GM18520 (cell line): ENCODE measurements at regions not wholly inside any gene's neighbourhood (a gene's known extent, or its start where the extent isn't known, plus 50 kb on each side); places are given as distances from the start of the nearest gene placed in this dataset.
A peak's percentile ranks its signal among the peaks of the same experiment; 100 is the strongest.

Source experiments
- ATAC-seq: cut with Tn5 transposase; IDR thresholded peaks from one replicate; pipeline ENCODE4 v1.9.1; 2021; ENCODE audit not compliant: unreplicated experiment

DNA sequence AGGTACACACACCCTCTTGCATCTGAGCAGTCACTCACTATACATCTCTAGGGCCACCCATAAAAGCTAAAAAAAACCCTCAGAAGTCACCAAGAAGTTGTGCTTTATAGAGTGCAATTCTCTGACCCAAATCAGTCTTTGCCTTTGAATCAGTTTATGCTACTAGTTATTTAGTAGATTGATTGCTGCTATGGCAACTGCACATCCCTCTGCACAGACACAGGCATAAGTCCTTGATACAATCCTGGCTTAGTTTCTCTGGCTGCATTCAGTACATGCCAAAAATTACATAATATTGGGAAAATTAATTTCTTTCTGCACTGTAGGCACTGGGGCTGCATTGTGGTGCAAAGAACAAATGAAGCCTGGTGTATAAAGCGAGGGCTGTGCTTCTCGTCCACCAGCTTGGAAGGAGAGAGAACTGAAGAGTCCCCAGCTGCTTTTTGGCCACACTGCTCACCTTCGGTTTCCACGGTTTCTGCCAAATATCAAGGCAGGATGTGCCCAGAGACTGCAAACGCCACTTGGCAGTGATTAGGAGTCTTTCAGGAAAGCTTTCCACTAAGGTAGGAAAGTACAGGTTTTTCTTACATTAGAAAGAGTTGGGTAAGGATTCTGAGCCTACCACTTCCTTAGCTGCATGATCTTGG is 258.4 kb downstream of the ELAVL2 start:
- ATAC-seq: no peak

DNA sequence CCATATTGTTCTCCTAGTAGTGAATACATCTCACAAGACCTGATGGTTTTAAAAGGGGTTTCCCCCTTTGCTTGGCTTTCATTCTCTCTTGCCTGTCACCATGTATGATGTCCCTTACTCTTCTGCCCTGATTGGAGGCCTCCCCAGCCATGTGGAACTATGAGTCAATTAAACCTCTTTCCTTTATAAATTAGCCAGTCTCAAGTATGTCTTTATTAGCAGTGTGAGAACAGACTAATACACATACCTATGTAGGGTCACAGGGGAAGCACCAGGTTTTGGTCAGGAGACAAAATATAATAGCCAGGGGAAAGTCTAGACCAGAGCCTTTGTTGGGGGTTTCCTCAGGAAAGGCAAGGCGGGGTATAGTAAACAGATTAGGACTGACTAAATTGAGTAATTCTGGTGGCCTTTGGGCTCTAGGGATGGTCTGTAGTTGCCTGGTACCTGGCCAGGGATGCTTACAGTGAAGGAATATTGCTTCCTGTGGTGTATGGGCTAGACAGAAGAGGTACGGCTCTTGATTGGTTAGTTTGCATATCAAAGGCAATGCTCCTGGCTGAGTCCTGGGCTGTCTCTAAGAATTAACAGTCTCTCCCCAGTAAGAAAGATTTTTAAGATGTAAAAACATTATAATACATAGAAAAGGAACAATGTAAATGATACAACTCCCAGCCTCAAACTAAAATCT is 254.5 kb downstream of the ELAVL2 start:
- peak; percentile 52 for ATAC-seq

DNA sequence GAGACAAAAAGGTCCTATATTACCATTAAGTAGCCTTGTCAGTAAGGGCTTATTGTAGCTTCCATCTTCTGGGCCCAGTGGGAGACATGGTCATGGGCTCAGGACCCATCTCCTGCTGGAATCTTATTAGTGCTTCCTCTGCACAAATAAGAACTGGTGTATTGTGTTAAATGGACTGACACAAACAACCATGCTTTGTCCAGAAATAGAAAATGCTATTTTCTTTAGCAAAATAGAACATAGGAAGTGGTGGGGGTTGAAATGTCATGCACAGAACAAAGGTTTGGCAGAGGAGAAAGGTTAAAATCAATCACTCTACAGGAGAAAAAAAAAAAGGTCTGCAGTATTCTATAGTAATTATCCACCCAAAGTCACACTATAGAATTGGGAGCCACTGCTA is 252.2 kb downstream of the ELAVL2 start:
- no peak for ATAC-seq

DNA sequence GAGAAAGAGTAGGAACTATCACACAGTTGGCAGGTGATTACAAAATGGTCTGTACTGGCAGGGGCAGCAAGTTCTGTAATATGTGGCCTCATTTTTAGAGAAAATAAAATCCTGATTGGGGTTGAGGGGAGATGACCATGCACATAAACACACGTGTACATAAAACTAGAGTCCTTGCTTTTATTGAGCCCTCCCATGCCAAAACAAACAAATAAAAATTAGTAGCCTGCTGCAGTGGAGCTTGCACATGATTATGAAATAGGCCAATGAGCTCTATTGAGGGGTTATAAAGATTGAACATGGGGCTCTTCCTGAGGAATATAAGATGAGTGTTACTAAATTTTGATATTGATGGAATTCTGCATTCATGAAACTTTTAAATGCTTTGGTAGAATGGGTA is 248.4 kb downstream of the ELAVL2 start:
- ATAC-seq: no peak

DNA sequence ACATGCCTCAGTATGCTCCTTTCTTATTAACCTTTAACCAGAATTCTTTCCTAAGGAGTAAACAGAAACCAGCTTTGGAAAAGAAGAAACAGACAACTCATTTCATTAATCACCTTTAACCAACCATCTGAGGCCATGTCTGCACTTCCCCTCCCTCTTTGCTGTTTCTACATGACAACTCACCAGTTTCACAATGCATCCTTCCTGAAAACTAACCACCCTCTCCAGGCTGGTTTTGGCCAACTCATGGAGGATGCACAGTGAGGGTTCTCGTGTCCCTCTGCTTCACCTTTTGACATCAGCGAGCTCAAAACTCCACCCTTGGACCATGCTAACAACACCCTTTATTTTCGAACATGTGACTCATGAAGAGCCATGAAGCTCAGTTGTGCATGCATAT is 244.1 kb downstream of the ELAVL2 start:
- ATAC-seq: no peak

DNA sequence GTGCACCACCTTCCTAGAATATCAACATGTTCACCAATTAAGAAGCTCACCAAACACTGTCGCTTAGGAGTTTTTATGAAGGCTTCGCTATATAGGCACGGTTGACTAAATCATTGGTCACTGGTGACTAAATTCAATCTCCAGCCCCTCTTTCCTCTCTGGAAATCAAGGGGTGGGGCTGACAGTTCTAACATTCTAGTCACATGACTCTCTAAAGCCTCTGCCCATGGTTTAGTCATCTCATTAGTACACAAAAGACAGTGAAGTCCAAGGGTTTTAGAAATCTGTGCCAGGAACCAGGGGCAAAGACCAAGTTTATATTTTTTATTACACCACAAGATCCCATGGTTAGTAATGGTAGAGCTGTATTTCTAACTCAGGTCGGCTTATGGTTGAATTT is 243.2 kb downstream of the ELAVL2 start:
- ATAC-seq: no peak

DNA sequence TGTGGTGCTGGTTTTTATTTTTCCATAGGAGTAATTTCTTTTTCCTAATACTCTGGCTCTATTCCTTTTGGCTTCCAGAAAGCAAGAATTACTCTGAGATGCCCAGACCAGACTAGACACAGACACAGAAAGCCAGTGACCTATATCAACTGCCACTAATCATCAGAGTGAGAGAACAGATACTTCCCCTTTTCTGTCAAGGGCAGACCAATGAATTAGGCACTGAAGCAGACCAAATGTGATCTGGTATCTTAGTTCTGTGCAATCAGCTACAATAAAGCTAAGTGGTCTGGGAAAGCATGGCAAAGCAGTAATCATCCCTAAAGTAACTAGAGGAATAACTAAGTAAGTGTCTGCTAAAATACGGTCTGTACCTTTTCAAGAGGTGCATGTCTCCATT is 239.1 kb downstream of the ELAVL2 start:
- no peak for ATAC-seq

DNA sequence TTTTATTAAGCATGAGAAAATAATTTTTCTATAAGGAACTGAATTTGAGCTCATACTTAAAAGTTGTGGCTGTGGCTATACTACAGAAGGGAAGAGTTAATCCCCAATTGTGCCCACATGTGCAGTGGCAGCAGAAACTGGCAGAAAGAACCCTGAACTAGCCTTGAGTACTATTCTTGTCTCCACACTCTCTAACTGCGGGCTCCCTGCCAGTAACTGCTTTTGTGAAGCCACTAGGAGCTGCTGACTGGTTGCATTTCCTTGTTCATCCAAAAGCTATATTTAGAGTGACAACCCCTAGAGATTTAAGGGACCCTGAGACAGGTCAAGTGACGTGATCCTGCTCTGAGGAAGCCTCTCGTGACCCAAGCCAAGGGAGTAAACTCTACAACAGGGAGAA is 238.6 kb downstream of the ELAVL2 start:
- no peak for ATAC-seq

DNA sequence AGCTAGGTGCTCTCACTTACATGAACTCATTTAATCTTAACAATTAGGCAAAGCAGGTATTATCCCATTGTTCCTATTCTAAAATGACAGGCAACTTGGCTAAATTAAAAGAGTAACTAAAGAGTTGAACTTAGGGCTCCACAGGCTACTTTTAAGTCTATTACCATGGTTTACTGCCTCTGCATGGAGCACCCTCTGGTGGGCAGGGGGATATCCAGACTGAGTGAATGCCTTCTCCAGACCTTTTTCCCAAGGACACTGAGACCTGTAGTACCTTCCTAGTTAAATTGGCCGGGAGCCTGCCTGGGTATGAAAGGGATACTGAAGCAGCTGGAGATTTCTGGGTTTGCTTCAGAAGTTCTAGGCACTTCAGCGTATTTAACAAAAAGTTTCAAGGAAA is 238.1 kb downstream of the ELAVL2 start:
- ATAC-seq: no peak

DNA sequence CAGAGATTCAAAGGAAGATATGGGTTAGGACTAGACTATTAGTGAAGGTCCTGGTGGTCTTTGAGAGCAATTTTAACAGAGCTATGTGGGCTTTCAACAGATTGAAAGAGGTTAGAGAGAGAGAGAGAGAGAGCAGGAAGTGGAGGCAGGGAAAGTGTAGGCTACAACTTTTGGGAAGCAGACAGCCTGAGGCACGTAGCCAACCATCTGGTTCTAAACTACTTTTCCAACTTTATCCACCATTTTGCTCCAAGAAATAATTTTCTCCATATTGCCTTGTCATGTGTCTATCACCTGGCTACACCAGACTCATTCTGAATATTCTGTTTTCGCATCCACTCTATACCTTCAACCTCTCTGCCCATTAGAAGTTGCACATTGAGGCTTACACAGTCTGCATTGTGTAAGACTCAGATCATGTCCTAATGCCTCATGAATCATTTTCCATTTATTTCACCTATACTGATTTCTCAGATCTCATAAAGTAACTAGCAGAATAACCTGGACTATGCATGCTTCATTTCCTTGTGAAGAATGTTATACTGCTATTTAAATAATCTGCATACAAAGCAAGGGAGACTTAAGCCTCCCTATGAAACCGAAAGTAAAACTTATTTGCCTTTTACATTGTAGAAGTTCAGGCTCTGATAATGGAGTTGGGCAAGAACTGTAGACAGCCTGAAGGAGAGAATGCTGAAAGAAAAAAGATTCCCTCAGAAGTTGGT is 235.6 kb downstream of the ELAVL2 start:
- no peak for ATAC-seq

DNA sequence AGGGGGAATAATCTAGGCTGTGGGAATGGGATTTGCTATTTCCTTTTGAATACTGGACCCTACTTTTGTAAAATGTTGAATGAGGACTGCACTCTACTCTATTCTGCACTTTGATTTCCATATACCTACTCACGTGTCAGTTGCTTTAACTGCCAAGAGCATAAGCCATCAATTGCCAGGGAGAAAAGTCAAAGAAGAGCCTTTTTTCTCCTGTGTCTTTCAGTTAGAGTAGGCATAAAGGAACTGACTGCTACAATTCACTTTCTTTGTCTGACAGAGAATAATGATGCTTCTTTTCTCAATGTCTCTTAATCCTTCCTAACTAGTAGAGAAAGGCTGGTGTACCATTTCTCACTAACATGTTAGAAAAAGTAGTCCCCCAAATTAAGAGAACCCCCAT is 231.6 kb downstream of the ELAVL2 start:
- ATAC-seq: no peak

DNA sequence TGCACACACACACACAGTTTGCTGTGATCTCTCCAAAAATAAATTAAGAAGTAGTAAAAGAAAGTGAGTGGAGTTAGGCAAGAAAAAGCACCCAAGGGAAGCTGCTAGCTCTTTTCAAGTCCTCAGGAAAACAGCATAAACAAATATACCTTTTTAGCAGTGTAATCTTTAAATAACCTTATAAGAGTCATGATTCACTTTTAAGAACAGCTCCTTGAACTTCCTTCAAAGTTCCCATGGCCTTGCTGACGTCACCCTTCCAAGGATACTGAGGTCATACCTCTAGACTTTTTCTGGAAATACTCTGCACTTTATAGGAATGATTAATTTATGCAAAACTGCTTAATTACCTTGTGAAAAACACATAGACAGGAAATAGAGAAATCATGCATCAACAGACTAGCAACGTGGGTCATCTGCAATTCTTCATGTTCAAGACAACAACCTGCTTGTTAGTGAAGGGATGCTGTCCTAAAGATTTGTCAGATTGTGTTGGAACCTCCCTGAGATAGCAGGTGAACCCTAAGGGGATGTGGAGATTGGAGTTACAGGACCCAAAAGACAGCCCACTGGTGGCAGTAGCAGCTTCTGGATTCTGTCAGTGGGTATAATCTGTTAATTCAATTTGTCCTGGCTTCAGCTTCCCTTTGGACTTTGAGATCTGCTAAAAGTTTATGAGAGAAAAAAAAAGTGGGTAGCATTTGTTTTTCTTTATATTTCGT is 229.0 kb downstream of the ELAVL2 start:
- no peak for ATAC-seq

DNA sequence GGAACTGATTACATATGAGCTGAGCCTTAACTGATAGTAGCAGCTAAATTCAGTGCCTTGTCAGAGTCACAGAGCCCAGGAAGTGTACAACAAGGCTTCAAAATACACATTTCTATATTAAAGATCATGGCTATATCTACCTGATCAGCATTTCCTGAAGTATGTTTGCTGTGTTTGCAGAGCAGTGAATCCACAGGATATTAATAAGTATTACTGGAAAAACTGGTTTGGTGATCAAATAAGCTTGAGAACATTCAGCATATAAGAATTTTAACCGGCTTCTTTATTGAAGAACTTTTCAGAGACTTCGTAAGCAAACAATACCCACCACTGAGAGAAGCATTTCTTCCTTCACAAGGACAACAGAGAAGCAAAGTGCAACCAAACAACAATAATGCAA is 227.0 kb downstream of the ELAVL2 start:
- no peak for ATAC-seq

DNA sequence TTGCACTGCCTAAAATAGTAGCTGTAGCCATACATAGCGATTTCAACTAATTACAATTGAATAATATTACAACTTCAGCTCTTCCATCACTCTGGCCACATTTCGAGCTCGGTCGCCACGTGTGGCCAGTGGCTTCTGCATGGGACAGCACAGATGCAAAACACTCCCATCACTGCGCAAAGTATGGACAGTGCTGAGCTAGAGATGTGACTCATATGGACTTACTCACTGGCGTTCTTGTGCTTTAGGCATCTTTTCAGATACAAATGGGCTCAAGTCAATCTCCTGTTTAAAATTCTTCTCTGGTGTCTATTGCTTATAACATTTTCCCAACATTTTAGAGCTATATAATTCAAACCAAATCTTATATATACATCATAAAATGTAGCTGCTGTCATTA is 222.7 kb downstream of the ELAVL2 start:
- no peak for ATAC-seq

DNA sequence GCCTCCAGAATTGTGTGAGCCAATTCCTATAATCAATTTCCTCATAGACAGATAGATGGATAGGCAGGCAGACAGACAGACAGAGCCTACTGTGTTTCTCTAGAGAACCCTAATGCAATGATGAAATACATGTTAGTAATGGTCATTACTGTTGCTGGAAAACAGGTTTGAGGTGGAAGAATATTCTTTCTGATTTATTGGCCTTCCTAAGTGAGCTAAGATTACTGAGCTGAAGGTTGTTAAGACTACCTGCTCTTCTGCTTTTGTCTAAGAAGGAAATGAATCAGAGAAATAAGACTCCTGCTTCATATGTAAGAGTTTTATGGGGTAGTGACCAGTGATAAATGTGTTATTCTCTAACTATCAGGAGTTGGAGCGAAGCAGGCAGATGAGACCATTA is 219.9 kb downstream of the ELAVL2 start:
- no peak for ATAC-seq

DNA sequence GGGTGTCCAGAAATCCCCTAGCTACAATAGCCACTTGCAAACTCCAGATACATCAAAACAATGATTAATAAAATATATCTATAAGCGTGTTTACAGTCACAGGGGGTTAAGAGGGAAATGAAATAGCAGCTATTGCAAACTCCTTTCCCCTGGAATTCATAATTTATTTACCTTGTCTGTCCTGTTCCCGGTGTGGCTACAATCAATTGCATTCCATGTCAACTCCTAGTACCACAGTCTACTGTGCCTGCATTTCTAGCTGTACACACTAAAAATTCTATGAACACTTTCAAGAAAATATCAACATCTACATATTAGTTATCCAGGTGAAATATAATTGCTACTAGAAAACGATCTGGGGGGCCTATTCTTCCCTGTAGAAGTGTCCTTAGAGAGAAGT is 217.6 kb downstream of the ELAVL2 start:
- ATAC-seq: no peak

DNA sequence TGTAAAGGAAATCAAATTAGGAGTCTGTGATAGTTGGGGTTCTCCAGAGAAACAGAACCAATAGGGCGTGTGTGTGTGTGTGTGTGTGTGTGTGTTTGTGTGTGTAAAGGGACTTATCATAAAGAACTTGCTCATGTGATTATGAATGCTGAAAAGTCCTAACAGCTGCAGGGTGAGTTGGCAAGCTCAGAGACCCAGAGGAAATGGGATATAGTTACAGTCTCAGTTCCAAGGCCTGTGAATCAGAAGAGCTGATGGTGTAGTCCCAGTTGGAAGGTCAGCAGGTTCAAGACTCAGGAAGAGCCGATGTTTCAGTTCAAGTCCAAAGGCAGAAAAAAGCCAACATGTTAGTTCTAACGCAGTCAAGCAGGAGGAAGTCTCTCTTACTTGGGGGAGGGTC is 214.2 kb downstream of the ELAVL2 start:
- ATAC-seq: no peak

DNA sequence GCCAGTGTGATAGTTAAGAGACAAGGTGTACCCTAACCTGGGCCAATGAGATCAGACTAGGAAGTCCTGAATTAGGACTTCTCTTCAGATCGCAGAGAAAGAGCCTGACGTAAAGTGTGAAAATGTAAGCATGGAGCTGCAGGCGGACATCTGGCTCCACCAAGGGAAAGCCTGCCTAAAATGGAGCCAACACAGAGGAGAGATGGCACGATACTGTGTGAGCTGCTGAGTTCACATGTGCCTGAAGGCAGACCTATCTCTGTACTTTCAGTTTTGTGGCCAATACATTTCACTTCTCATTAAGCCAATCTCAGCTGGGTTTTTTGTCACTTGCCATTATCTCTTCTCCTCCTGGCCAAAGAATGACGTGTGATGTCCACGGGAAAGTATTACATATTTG is 210.5 kb downstream of the ELAVL2 start:
- no peak for ATAC-seq

DNA sequence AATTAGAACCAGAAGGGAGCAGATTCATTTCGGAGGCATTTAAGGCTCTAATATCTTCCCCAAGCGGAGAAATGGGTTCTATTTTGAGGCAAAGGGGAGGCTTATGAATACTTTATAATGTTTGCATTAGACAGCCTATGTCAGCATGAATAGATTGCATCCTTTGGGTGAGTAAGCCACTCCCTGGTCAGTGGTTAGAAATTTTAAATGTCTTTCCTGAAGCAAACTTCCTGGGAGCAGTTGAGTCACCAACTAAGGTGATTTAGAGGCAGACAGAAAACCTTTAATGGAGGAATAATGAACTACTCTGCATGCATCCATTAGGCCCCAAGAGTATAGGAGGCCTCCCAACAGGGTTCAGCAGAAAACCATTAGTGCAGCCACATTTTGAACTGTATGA is 204.9 kb downstream of the ELAVL2 start:
- no peak for ATAC-seq

DNA sequence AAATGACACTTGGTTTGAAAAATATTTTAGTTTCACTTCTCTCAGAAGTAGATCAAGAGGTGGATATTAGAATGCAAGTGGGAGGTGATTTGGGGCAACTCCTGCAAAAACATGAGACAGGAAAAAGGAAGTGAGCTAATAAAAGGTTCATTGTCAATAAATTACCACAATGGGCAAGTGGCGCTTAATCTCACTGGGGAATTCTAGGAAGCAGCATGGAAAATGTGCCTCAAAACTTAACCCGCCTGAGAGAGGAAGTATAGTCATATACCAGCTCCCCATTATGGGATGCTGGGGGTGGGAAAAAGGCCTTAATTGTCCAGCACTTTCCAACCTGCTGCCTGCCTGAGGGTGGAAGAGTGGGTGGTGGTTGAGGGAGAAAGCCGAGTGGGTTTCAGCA is 204.1 kb downstream of the ELAVL2 start:
- ATAC-seq: no peak

DNA sequence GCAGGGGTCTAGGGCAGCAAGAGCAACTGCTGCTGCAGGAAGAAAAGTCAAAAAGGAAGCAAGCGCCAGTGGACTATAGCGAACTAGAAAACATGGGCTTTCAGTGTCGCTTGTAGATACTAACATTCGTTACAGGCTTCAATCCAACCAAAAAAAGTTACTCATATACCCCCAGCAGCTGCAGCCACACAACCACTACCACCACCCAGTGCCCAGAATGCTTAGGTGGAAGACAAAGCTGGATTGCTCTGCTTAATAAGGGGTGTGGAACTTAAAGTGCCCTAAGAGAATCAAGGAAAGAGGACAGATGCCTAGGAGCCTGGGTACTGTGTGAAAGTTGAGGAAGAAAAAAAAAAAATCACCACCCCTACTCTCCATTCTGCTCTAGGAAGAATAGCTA is 203.6 kb downstream of the ELAVL2 start:
- no peak for ATAC-seq

DNA sequence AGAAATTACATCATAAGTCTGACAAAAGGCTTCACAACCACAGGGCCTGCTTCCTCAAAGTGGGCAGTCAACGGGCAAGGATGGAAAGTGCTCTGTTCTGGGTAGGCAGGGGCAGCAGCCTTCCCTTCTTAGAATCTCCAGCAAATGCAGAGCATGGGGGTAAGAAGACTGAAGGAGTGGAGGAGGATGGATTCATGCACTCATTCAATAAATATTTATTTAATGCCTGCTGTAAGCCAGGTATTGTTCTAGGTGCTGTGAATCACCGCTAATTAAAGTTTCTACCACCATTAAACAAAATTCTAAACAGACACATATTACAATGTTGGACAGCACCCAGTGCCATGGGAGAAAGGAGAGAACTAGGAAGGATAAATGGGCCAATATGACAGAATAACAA is 195.6 kb downstream of the ELAVL2 start:
- ATAC-seq: no peak
